Fibroblast of pulmonary artery (primary cell): ENCODE measurements at regions not wholly inside any gene's neighbourhood (a gene's known extent, or its start where the extent isn't known, plus 50 kb on each side); places are given as distances from the start of the nearest gene placed in this dataset.

Source experiments
- DNase-seq: peaks from one replicate; pipeline ENCODE4 v3.0.0-alpha.2; 2010; ENCODE audit warnings: low read depth
- H3K4me3 ChIP-seq: replicated peaks from 2 replicates; pipeline ENCODE4 v1.5.1; 2011; ENCODE audit warnings: low read depth, mild to moderate bottlenecking, control low read depth, low read length, moderate library complexity
- CTCF ChIP-seq: IDR thresholded peaks from 2 replicates; pipeline ENCODE4 v1.5.1; 2011; ENCODE audit warnings: mild to moderate bottlenecking, control low read depth, low read length, inconsistent platforms; ENCODE audit errors: missing control alignments

- DNase-seq, result no peak
- H3K4me3 ChIP-seq, result no peak overlapping the region
These were observed 82.3 kb upstream of the ZNF469 start for GRCh38 chr16:88300463-88300835.

GRCh38 chr16:88301431-88301830 is 81.3 kb upstream of the ZNF469 start:
- H3K4me3 ChIP-seq, result no peak overlapping the region
- no peak for DNase-seq
- no peak for TF ChIP-seq CTCF

More at GRCh38 chr16:88300463-88300835, 82.3 kb upstream of the ZNF469 start:
- no peak for TF ChIP-seq CTCF

GRCh38 chr16:88301886-88302285 is 80.9 kb upstream of the ZNF469 start:
- no peak overlapping the region for H3K4me3 ChIP-seq
- no peak for DNase-seq
- TF ChIP-seq CTCF, result no peak

- no peak for DNase-seq
- no peak overlapping the region for H3K4me3 ChIP-seq
- no peak for TF ChIP-seq CTCF
These were observed 80.1 kb upstream of the ZNF469 start for GRCh38 chr16:88302666-88303065.

GRCh38 chr16:88303405-88303804 is 79.4 kb upstream of the ZNF469 start:
- no peak for TF ChIP-seq CTCF
- no peak for DNase-seq
- H3K4me3 ChIP-seq, result no peak overlapping the region

- peak; percentile 94 for DNase-seq
- no peak overlapping the region for H3K4me3 ChIP-seq
- TF ChIP-seq CTCF, result no peak
These were observed 78.6 kb upstream of the ZNF469 start for GRCh38 chr16:88303890-88304819.

GRCh38 chr16:88305176-88305575 is 77.6 kb upstream of the ZNF469 start:
- H3K4me3 ChIP-seq, result no peak overlapping the region
- TF ChIP-seq CTCF, result no peak
- DNase-seq, result no peak
